ENCODE measurements at regions not wholly inside any gene's neighbourhood (a gene's known extent, or its start where the extent isn't known, plus 50 kb on each side); places are given as distances from the start of the nearest gene placed in this dataset.

GRCh38 chr5:19067741-19068140 is 920.3 kb downstream of the CDH18 start:
- no CpG with 5 or more reads among the region's 1 CpG for WGBS, 2 experiments (ENCODE audit: extremely low coverage in 2 of 2, insufficient read length in 1 of 2)
- Histone ChIP-seq H3K23ac (ENCODE audit: low read depth, low read length) (no peak overlapping the region), H4K8ac (ENCODE audit: low read depth in 2 of 2, low read length in 2 of 2) (no peak overlapping the region), H3K4me3 (ENCODE audit: insufficient read depth, low read depth, low read length) (no peak overlapping the region), H4K5ac (ENCODE audit: low read depth, low read length) (no peak overlapping the region), H3K56ac (ENCODE audit: extremely low read depth, insufficient read depth, low read length) (no peak overlapping the region), H3K79me1 (ENCODE audit: low read depth in 1 of 2, low read length in 2 of 2) (no peaks in the 10 kb centered on the region), H2AK9ac (replicated peaks; ENCODE audit: low read depth, low read length, poor library complexity) (no peak overlapping the region), H3K9me3 (ENCODE audit: control insufficient read depth, insufficient read depth, low read length) (no peaks in the 10 kb centered on the region), H4K91ac (ENCODE audit: insufficient read depth, low read depth, low read length) (no peak overlapping the region), H3K27me3 (ENCODE audit: control insufficient read depth, insufficient read depth, low read length) (no peaks in the 10 kb centered on the region), H3K14ac (replicated peaks; ENCODE audit: low read depth, low read length) (no peak overlapping the region), H2BK20ac (ENCODE audit: low read depth, low read length) (no peak overlapping the region), H2AK5ac (ENCODE audit: low read depth, low read length) (no peak overlapping the region), H3K9me1 (ENCODE audit: insufficient read depth, low read length) (no peaks in the 10 kb centered on the region), H4K20me1 (ENCODE audit: insufficient read depth, low read length) (no peaks in the 10 kb centered on the region), H3K27ac (ENCODE audit: insufficient read depth, low read length) (no peak overlapping the region), H3K18ac (ENCODE audit: low read depth, low read length) (no peak overlapping the region), H2BK5ac (ENCODE audit: low read depth, low read length, poor library complexity, severe bottlenecking) (no peak overlapping the region), H3K4me2 (ENCODE audit: low read depth, low read length) (no peak overlapping the region), H2BK120ac (ENCODE audit: low read depth, low read length) (no peak overlapping the region), H3K4me1 (ENCODE audit: control insufficient read depth, insufficient read depth, low read length) (no peaks in the 10 kb centered on the region), H2BK15ac (ENCODE audit: low read depth, low read length) (no peak overlapping the region), H3K9ac (ENCODE audit: low read depth, low read length) (no peak overlapping the region), H3K4ac (ENCODE audit: low read depth, low read length) (no peak overlapping the region), H3K36me3 (ENCODE audit: control insufficient read depth, insufficient read depth, low read length) (no peaks in the 10 kb centered on the region), H2AFZ (replicated peaks; ENCODE audit: low read length, poor library complexity) (no peak overlapping the region)
- CTCF ChIA-PET, result no interaction called here
- DNase-seq (no peak), ATAC-seq (ENCODE audit: low read depth) (no peak)
- intact Hi-C loops (cut with micrococcal nuclease), result no loop called here
- dilution Hi-C loops (cut with HindIII; ENCODE audit: low sequenced_read_pairs, unreplicated experiment), result no loop called here
- BruUV-seq (replicated peaks), result no TSS peak
- in situ Hi-C loops (cut with MboI; ENCODE audit: low sequenced_read_pairs), result no loop called here
- TF ChIP-seq, protein P1, sequence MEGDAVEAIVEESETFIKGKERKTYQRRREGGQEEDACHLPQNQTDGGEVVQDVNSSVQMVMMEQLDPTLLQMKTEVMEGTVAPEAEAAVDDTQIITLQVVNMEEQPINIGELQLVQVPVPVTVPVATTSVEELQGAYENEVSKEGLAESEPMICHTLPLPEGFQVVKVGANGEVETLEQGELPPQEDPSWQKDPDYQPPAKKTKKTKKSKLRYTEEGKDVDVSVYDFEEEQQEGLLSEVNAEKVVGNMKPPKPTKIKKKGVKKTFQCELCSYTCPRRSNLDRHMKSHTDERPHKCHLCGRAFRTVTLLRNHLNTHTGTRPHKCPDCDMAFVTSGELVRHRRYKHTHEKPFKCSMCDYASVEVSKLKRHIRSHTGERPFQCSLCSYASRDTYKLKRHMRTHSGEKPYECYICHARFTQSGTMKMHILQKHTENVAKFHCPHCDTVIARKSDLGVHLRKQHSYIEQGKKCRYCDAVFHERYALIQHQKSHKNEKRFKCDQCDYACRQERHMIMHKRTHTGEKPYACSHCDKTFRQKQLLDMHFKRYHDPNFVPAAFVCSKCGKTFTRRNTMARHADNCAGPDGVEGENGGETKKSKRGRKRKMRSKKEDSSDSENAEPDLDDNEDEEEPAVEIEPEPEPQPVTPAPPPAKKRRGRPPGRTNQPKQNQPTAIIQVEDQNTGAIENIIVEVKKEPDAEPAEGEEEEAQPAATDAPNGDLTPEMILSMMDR (conservative IDR thresholded peaks at IDR 0.05; ENCODE audit: low read depth, low read length), result no peak
- no peak for TF ChIP-seq MXI1 (IDR thresholded peaks at IDR 0.05; ENCODE audit: borderline replicate concordance, low read depth, low read length)
- no peak for TF ChIP-seq RAD21 (IDR thresholded peaks at IDR 0.05; ENCODE audit: low read length)
- no peak for TF ChIP-seq MAFK (IDR thresholded peaks at IDR 0.05; ENCODE audit: low read depth, low read length)
- TF ChIP-seq SMC3 (IDR thresholded peaks at IDR 0.05; ENCODE audit: low read depth, low read length), result no peak
- TF ChIP-seq MAZ (IDR thresholded peaks at IDR 0.05; ENCODE audit: borderline replicate concordance, low read depth, low read length), result no peak
- no peak for TF ChIP-seq CHD1 (IDR thresholded peaks at IDR 0.05; ENCODE audit: low read depth, low read length)
- no peak for TF ChIP-seq CEBPB (IDR thresholded peaks at IDR 0.05; ENCODE audit: low read depth, low read length)
- TF ChIP-seq BHLHE40 (IDR thresholded peaks at IDR 0.05; ENCODE audit: low read depth, low read length), result no peak
- POLR2A ChIA-PET (ENCODE audit: unreplicated experiment), result no interaction called here

Data from IMR-90 (cell line).